Breast epithelium (tissue), 4 donors: ENCODE measurements at regions not wholly inside any gene's neighbourhood (a gene's known extent, or its start where the extent isn't known, plus 50 kb on each side); places are given as distances from the start of the nearest gene placed in this dataset.

ENCODE experiments used
- DNase-seq, 2 donors: peaks; one replicate each; pipeline ENCODE4 v3.0.0-alpha.2; 2019; ENCODE audit warnings: low spot score in 2 of 2
- H3K27ac ChIP-seq, 2 donors: fragments of 200-600 bp; sonication (generic) in 1 of 2; one replicate each; pipeline ENCODE4 v1.5.1; 2016 to 2019; ENCODE audit warnings: mild to moderate bottlenecking in 1 of 2
- H3K27me3 ChIP-seq, 2 donors: fragments of 200-600 bp; sonication (generic) in 1 of 2; one replicate each; pipeline versions ENCODE4 v1.5.1 to v1.6.0; 2017 to 2019; ENCODE audit warnings: control low read depth in 1 of 2, mild to moderate bottlenecking in 1 of 2
- H3K36me3 ChIP-seq: fragments of 200-600 bp; one replicate; pipeline ENCODE4 v1.5.1; 2019
- H3K4me1 ChIP-seq, 2 donors: fragments of 200-600 bp; sonication (generic); one replicate each; pipeline ENCODE4 v1.5.1; 2016 to 2019; ENCODE audit warnings: control low read depth in 1 of 2
- H3K4me3 ChIP-seq, 3 donors: fragments of 200-600 bp; sonication (generic); 1 replicate in 2 of 3; 2 replicates in 1 of 3; pipeline ENCODE4 v1.5.1; 2016 to 2019; ENCODE audit warnings: mild to moderate bottlenecking in 3 of 3, moderate library complexity in 2 of 3
- H3K9me3 ChIP-seq, 2 donors: fragments of 200-600 bp; sonication (generic) in 1 of 2; one replicate each; pipeline ENCODE4 v1.5.1; 2016 to 2019; ENCODE audit warnings: control low read depth in 1 of 2
- CTCF ChIP-seq, 3 donors: fragments of 450-650 bp; IDR thresholded peaks; one replicate each; pipeline ENCODE4 v1.5.1; 2016 to 2017; ENCODE audit warnings: antibody characterized with exemption in 3 of 3, mild to moderate bottlenecking in 3 of 3, moderate library complexity in 3 of 3
- POLR2A ChIP-seq: fragments of 450-650 bp; IDR thresholded peaks from one replicate; pipeline ENCODE4 v1.6.1; 2016; ENCODE audit warnings: antibody characterized with exemption, mild to moderate bottlenecking, moderate library complexity
- POLR2AphosphoS5 ChIP-seq, 3 donors: sonication (generic); formaldehyde crosslinking; IDR thresholded peaks; one replicate each; pipeline ENCODE4 v1.6.1; 2017; ENCODE audit warnings: antibody characterized with exemption in 3 of 3
- intact Hi-C: fragments of 100-400 bp; cut with DNase I; formaldehyde crosslinking; loops from one replicate; pipeline ENCODE4 v1.15.1; 2023; ENCODE audit warnings: low total_unique reads

DNA sequence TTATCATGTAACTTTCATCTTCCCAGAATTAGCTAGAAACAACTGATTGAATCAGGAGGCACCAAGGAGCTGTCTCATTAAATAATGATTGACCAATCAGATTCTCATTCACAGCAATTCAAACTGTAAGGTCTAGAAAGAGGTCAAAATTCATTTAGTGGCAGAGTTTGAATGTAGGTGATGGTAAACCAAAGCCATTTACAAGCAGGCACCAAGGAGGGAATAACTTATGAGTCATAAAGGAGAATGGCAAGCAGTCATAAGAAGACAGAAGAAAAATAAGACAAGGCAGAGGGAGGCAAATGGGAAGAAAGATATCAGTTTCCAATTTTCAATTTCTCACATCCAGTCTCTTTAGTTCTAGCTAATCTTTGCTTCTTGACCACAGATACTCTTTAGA, 52.9 kb upstream of the DEFB112 start:
- intact Hi-C loops, result no loop called here
- TF ChIP-seq POLR2A, result no peak
- no peak for TF ChIP-seq POLR2AphosphoS5 (IDR thresholded peaks at IDR 0.05)
- TF ChIP-seq CTCF (IDR thresholded peaks at IDR 0.05), result no peak
- no peak overlapping the region for H3K27ac ChIP-seq
- H3K36me3 ChIP-seq, result no peaks in the 10 kb centered on the region
- DNase-seq, result no peak
- no peaks in the 10 kb centered on the region for H3K4me1 ChIP-seq
- no peaks in the 10 kb centered on the region for H3K27me3 ChIP-seq
- H3K9me3 ChIP-seq, result no peaks in the 10 kb centered on the region
- H3K4me3 ChIP-seq, result no peak overlapping the region

DNA sequence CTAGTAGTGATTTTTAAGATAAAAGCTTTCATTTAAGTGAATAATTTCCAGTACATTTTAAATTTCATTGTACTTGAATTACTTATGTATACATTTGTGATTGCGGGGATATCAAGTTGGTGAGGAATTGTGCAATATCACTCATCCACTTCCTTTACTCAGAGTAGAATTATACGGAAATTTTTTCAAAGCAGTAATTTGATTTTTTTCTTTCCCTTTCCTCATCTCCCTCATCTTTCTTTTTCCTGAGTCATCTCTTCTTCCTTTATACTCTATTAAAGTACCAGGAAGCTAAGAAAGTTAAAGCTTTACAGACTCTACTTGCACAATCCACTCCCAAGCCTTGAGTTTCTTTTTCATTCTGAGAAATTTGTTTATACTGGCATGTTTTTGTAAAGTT, 60.9 kb upstream of the DEFB112 start:
- H3K36me3 ChIP-seq, result no peaks in the 10 kb centered on the region
- no peaks in the 10 kb centered on the region for H3K9me3 ChIP-seq
- TF ChIP-seq POLR2A, result no peak
- no peak for TF ChIP-seq CTCF (IDR thresholded peaks at IDR 0.05)
- TF ChIP-seq POLR2AphosphoS5 (IDR thresholded peaks at IDR 0.05), result no peak
- DNase-seq, result no peak
- intact Hi-C loops, result no loop called here
- H3K27me3 ChIP-seq, result no peaks in the 10 kb centered on the region
- no peak overlapping the region for H3K4me3 ChIP-seq
- no peaks in the 10 kb centered on the region for H3K4me1 ChIP-seq
- no peak overlapping the region for H3K27ac ChIP-seq

DNA sequence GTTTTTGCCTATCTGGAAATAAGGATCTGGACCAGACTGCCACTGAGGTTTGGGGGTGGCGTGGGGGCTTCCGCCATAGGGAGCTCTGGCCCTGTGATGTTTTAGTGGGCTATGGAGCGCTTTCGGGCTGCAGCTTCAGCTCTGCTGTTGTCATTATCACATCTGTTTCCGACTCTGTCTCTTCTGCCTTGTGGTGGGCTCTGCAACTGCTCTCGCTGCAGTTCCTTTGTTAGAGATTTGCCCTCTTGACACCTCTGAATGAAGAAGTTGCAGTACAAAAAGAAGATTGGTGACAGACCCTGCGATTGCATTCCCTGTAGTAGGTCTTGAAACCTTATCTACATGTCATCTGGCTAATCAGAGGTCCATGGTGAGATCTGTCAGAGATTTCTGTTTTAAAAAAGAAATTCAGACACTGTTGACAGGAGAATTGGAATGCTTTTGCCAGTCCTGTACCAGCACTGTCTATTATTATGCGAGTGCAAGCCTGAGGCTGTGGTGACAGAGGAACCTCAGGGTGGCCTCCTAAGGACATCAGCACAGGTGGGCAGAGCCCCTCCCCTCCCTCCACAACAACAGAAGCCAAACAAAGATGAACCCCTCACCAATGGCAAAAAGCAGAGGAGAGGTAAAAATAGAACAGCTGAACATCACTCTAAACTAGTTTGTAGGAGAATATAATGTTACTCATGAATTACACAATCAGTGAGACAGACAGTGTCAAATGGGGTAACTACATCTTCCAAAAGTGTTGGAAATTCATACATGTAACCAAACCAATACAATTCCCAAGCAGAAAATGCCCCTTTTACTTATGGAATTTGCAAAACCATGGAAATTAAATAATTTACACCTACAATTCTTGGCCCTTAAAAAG, 63.5 kb upstream of the DEFB112 start:
- Histone ChIP-seq H3K27ac (no peak overlapping the region), H3K9me3 (no peaks in the 10 kb centered on the region), H3K4me1 (no peaks in the 10 kb centered on the region), H3K36me3 (no peaks in the 10 kb centered on the region), H3K27me3 (no peaks in the 10 kb centered on the region), H3K4me3 (no peak overlapping the region)
- intact Hi-C loops, result no loop called here
- DNase-seq, result no peak
- TF ChIP-seq POLR2AphosphoS5 (IDR thresholded peaks at IDR 0.05), result no peak

DNA sequence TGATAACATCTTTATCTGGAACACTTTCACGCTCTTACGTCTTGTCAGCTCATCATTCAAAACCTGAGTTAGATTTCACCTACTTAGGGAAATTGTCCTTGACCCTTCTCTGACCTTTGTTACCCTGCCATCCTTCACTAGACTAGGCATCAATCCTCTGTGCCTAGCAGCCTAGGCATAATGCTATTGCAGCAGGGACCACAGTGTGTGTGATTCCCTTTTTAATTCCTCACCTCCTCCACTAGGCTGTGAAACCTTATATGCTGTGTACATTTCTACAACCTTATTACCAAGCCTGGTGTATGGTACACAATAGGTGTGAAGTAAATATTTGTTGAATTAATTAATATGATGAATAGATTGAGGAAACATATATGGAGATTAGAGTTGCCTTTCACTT, 66.7 kb upstream of the DEFB112 start:
- Histone ChIP-seq H3K9me3 (no peaks in the 10 kb centered on the region), H3K4me3 (no peak overlapping the region), H3K36me3 (no peaks in the 10 kb centered on the region), H3K4me1 (no peaks in the 10 kb centered on the region), H3K27ac (no peak overlapping the region), H3K27me3 (no peaks in the 10 kb centered on the region)
- intact Hi-C loops, result no loop called here
- no peak for DNase-seq
- TF ChIP-seq CTCF (IDR thresholded peaks at IDR 0.05) (no peak), POLR2AphosphoS5 (IDR thresholded peaks at IDR 0.05) (no peak), POLR2A (no peak)

DNA sequence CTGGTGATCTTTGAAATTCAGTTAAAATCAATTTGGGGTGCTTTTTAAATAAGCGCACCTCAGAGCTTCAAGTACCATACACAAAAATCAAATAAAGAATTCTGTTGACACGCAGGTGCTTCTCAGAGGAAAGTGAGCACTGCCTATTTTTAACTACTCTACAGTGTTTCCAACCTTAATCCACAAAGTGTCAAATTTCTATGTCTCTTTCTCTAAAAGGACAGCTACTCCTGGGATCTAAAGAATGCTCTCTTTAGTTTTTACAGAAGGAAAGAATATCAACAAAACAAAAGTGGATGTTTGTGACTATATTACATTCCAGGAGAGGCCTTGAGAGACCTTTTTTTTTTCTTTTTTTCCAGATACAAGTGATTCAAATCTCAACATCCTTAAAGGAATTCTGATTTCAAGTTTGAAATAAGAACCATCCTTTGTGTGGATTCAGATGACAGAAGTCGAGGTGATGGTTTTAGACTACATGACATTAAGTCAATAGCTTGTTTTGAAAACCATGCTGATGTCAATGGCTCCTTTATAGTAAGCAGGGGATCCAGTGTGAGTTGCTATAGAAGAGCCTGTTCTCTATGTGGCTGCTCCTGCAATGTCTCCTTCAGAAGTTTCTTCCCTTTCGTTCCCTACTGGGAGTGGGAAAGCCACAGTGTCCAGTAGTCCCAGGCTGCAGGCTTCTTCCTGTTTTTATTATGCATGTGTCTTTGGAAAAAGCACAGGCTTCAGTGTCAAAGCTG, 67.2 kb upstream of the DEFB112 start:
- Histone ChIP-seq H3K36me3 (no peaks in the 10 kb centered on the region), H3K27me3 (no peaks in the 10 kb centered on the region), H3K4me1 (no peaks in the 10 kb centered on the region), H3K27ac (no peak overlapping the region), H3K9me3 (no peaks in the 10 kb centered on the region), H3K4me3 (no peak overlapping the region)
- intact Hi-C loops, result no loop called here
- DNase-seq, result no peak
- TF ChIP-seq POLR2AphosphoS5 (IDR thresholded peaks at IDR 0.05), result no peak
- no peak for TF ChIP-seq CTCF (IDR thresholded peaks at IDR 0.05)
- no peak for TF ChIP-seq POLR2A
